ENCODE measurements at regions not wholly inside any gene's neighbourhood (a gene's known extent, or its start where the extent isn't known, plus 50 kb on each side); places are given as distances from the start of the nearest gene placed in this dataset.

- ChIA-PET POLR2A (no interaction called here), CTCF (no interaction called here), RAD21 (ENCODE audit: low non-redundant PET in 1 of 2, low total read pairs in 2 of 2, uncharacterized antibody in 2 of 2, unreplicated experiment in 2 of 2) (no interaction called here)
- Histone ChIP-seq H3K79me2 (ENCODE audit: insufficient read depth, low read length) (no peaks in the 10 kb centered on the region), H3K9ac (ENCODE audit: low read length) (no peak overlapping the region), H3K9me3 (ENCODE audit: control insufficient read depth in 1 of 2, insufficient read depth in 1 of 2, low read depth in 1 of 2, low read length in 2 of 2) (no peaks in the 10 kb centered on the region), H3K4me3 (replicated peaks in 1 of 2; ENCODE audit: low read depth in 1 of 2, low read length in 2 of 2) (no peak overlapping the region), H2AFZ (ENCODE audit: low read depth, low read length, poor library complexity, severe bottlenecking) (no peak overlapping the region), H3K4me2 (ENCODE audit: low read length) (no peak overlapping the region), H4K20me1 (ENCODE audit: insufficient read depth) (no peaks in the 10 kb centered on the region), H3K27me3 (ENCODE audit: insufficient read depth, low read length) (no peaks in the 10 kb centered on the region), H3K27ac (ENCODE audit: low read depth, low read length) (no peak overlapping the region), H3K4me1 (ENCODE audit: control insufficient read depth in 1 of 2, insufficient read depth in 2 of 2, low read length in 2 of 2) (no peaks in the 10 kb centered on the region; a peak in 1 of 4 replicates), H3K9me2 (ENCODE audit: insufficient read depth) (no peaks in the 10 kb centered on the region), H3K36me3 (ENCODE audit: control insufficient read depth in 1 of 2, insufficient read depth in 2 of 2, low read length in 2 of 2) (no peaks in the 10 kb centered on the region)
- no peak for ATAC-seq
- no peak for DNase-seq (ENCODE audit: low read depth, low spot score)
- TF ChIP-seq ATF3 (IDR thresholded peaks at IDR 0.05), result no peak
- TF ChIP-seq REST (IDR thresholded peaks at IDR 0.05; ENCODE audit: low read depth), result no peak
- no peak for TF ChIP-seq SP1 (IDR thresholded peaks at IDR 0.05; ENCODE audit: low read depth)
- no peak for TF ChIP-seq ZNF274 (IDR thresholded peaks at IDR 0.05; ENCODE audit: low read depth, low read length)
- TF ChIP-seq FOSL1 (IDR thresholded peaks at IDR 0.05; ENCODE audit: low read depth), result no peak
- TF ChIP-seq EZH2 (IDR thresholded peaks at IDR 0.05), result no peak
- TF ChIP-seq, protein P1, sequence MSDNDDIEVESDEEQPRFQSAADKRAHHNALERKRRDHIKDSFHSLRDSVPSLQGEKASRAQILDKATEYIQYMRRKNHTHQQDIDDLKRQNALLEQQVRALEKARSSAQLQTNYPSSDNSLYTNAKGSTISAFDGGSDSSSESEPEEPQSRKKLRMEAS (IDR thresholded peaks at IDR 0.05), result no peak
- TF ChIP-seq CBX3 (IDR thresholded peaks at IDR 0.05; ENCODE audit: low read depth), result no peak
- TF ChIP-seq ZFX (IDR thresholded peaks at IDR 0.05), result no peak
- no peak for TF ChIP-seq EGR1 (IDR thresholded peaks at IDR 0.05; ENCODE audit: low read depth)
- TF ChIP-seq RAD21 (IDR thresholded peaks at IDR 0.05; ENCODE audit: low read depth), result no peak
- no TSS peak for BruUV-seq (replicated peaks)
- intact Hi-C loops (cut with micrococcal nuclease), result no loop called here
Observed at GRCh38 chr4:98801259-98801725, 127.6 kb downstream of the EIF4E start.

All from HCT116 (cell line).